PC-3 (cell line): ENCODE measurements at regions not wholly inside any gene's neighbourhood (a gene's known extent, or its start where the extent isn't known, plus 50 kb on each side); places are given as distances from the start of the nearest gene placed in this dataset.

Experiments used
- ATAC-seq: fragments of 200-7000 bp; cut with Tn5 transposase; 2 replicates; pipeline ENCODE4 v1.9.1; 2020; ENCODE audit warnings: mild to moderate bottlenecking, moderate library complexity
- BruUV-seq: library from RNA; stranded (reverse); fragments of 400-500 nt; replicated peaks from 2 replicates; lab custom pipeline; 2021; lab: Mats Ljungman, UMichigan
- CTCF ChIA-PET: fragments of 300-600 bp; sonication (Branson Sonifier 250); formaldehyde crosslinking; loops from one replicate; lab custom pipeline; 2022; ENCODE audit warnings: antibody characterized with exemption; lab: Charles Lee
- POLR2A ChIA-PET: fragments of 300-600 bp; sonication (Branson Sonifier 250); formaldehyde crosslinking; loops from one replicate; lab custom pipeline; 2022; ENCODE audit warnings: antibody characterized with exemption; ENCODE audit not compliant: unreplicated experiment; lab: Charles Lee
- DNase-seq: peaks from one replicate; pipeline ENCODE4 v3.0.0-alpha.2; 2015
- H2AFZ ChIP-seq: fragments of 300-600 bp; sonication (generic); 2 replicates; pipeline ENCODE4 v1.6.0; 2016; ENCODE audit warnings: antibody characterized with exemption, low read length
- H3F3A ChIP-seq: fragments of 300-600 bp; sonication (generic); one replicate; pipeline ENCODE4 v1.6.0; 2017; ENCODE audit warnings: antibody characterized with exemption, low read length, control low read depth, mild to moderate bottlenecking; ENCODE audit not compliant: unreplicated experiment
- H3K27ac ChIP-seq: fragments of 300-600 bp; sonication (generic); 2 replicates; pipeline ENCODE4 v1.5.1; 2016; ENCODE audit warnings: mild to moderate bottlenecking, low read length
- H3K27me3 ChIP-seq: fragments of 300-600 bp; sonication (generic); 2 replicates; pipeline ENCODE4 v1.6.1; 2016; ENCODE audit warnings: low read length, mixed read lengths
- H3K36me3 ChIP-seq: fragments of 300-600 bp; sonication (generic); 2 replicates; pipeline ENCODE4 v1.6.1; 2016; ENCODE audit warnings: low read depth, mixed run types, low read length, mixed read lengths
- H3K4me1 ChIP-seq: fragments of 300-600 bp; sonication (generic); 2 replicates; pipeline ENCODE4 v1.5.1; 2016; ENCODE audit warnings: low read length; ENCODE audit not compliant: insufficient read depth
- H3K4me2 ChIP-seq: fragments of 300-600 bp; sonication (generic); 2 replicates; pipeline ENCODE4 v1.6.0; 2016; ENCODE audit warnings: low read length
- H3K4me3 ChIP-seq: fragments of 300-600 bp; sonication (generic); 2 replicates; pipeline ENCODE4 v1.5.1; 2016; ENCODE audit warnings: mild to moderate bottlenecking, low read length, mixed read lengths
- H3K79me2 ChIP-seq: fragments of 300-600 bp; sonication (generic); 2 replicates; pipeline ENCODE4 v1.6.1; 2017; ENCODE audit warnings: low read length, mixed read lengths
- H3K9ac ChIP-seq: fragments of 300-600 bp; sonication (generic); 2 replicates; pipeline ENCODE4 v1.6.0; 2016; ENCODE audit warnings: mild to moderate bottlenecking, low read length
- H3K9me2 ChIP-seq: fragments of 300-600 bp; sonication (generic); replicated peaks from 2 replicates; pipeline ENCODE4 v1.6.1; 2016; ENCODE audit warnings: mixed run types, low read length, mixed read lengths
- H3K9me3 ChIP-seq: fragments of 300-600 bp; sonication (generic); 2 replicates; pipeline ENCODE4 v1.6.1; 2016; ENCODE audit warnings: low read length, mixed read lengths
- H4K20me1 ChIP-seq: fragments of 300-600 bp; sonication (generic); 2 replicates; pipeline ENCODE4 v1.6.1; 2016; ENCODE audit warnings: low read length, mixed read lengths
- CTCF ChIP-seq: fragments of 300-600 bp; sonication (generic); conservative IDR thresholded peaks from 2 replicates; pipeline ENCODE4 v1.5.1; 2017; ENCODE audit warnings: antibody characterized with exemption, low read depth, mild to moderate bottlenecking, low read length
- EZH2 ChIP-seq: fragments of 300-600 bp; sonication (generic); IDR thresholded peaks from one replicate; pipeline ENCODE4 v1.6.1; 2017; ENCODE audit warnings: antibody characterized with exemption, mild to moderate bottlenecking, low read length; ENCODE audit not compliant: unreplicated experiment
- EZH2phosphoT487 ChIP-seq: fragments of 300-600 bp; sonication (generic); IDR thresholded peaks from 2 replicates; pipeline ENCODE4 v1.6.1; 2018; ENCODE audit warnings: mild to moderate bottlenecking, antibody characterized with exemption, low read length, borderline replicate concordance
- intact Hi-C: fragments of 100-400 bp; cut with micrococcal nuclease; formaldehyde crosslinking; loops from 2 replicates; pipeline ENCODE4 v1.9.0; 2023

- no peak overlapping the region for H3K4me2 ChIP-seq
- TF ChIP-seq EZH2phosphoT487 (no peak), EZH2 (no peak), CTCF (no peak)
- no peaks in the 10 kb centered on the region for H3K79me2 ChIP-seq
- POLR2A ChIA-PET = no interaction called here
- H3K9ac ChIP-seq = no peak overlapping the region
- no peak overlapping the region for H3K4me3 ChIP-seq
- H3F3A ChIP-seq = no peaks in the 10 kb centered on the region
- no peaks in the 10 kb centered on the region for H3K36me3 ChIP-seq
- intact Hi-C loops = no loop called here
- ATAC-seq (no peak), DNase-seq (no peak)
- no peak overlapping the region for H3K27ac ChIP-seq
- H2AFZ ChIP-seq = no peak overlapping the region
- H3K4me1 ChIP-seq = no peaks in the 10 kb centered on the region
- CTCF ChIA-PET = no interaction called here
- no peaks in the 10 kb centered on the region for H3K9me2 ChIP-seq
- H3K27me3 ChIP-seq = peaks cover 19% of the 10 kb centered on the region; the same call in 1 of the 2 replicates
- BruUV-seq = no TSS peak
- no peaks in the 10 kb centered on the region for H4K20me1 ChIP-seq
- H3K9me3 ChIP-seq = no peaks in the 10 kb centered on the region
Measured at GRCh38 chr6:170067923-170068360, 222.9 kb downstream of the DLL1 start.

GRCh38 chr6:170067181-170067641 lies 223.7 kb downstream of the DLL1 start:
- DNase-seq = no peak
- no TSS peak for BruUV-seq
- TF ChIP-seq CTCF = no peak
- no peak for TF ChIP-seq EZH2
- no peak for TF ChIP-seq EZH2phosphoT487
- no peaks in the 10 kb centered on the region for H4K20me1 ChIP-seq
- H3K9ac ChIP-seq = no peak overlapping the region
- ChIA-PET POLR2A (no interaction called here), CTCF (no interaction called here)
- no peak overlapping the region for H2AFZ ChIP-seq
- peaks cover 19% of the 10 kb centered on the region; the same call in 1 of the 2 replicates for H3K27me3 ChIP-seq
- H3K4me2 ChIP-seq = no peak overlapping the region
- no peaks in the 10 kb centered on the region for H3K9me2 ChIP-seq
- ATAC-seq = no peak
- no peak overlapping the region for H3K4me3 ChIP-seq
- H3K9me3 ChIP-seq = no peaks in the 10 kb centered on the region
- H3K36me3 ChIP-seq = no peaks in the 10 kb centered on the region
- intact Hi-C loops = no loop called here
- H3K79me2 ChIP-seq = no peaks in the 10 kb centered on the region
- H3K27ac ChIP-seq = no peak overlapping the region
- H3F3A ChIP-seq = no peaks in the 10 kb centered on the region
- H3K4me1 ChIP-seq = no peaks in the 10 kb centered on the region

GRCh38 chr6:170066679-170067078 lies 224.2 kb downstream of the DLL1 start:
- Histone ChIP-seq H3K4me2 (no peak overlapping the region), H3F3A (no peaks in the 10 kb centered on the region), H3K9ac (no peak overlapping the region), H4K20me1 (no peaks in the 10 kb centered on the region), H3K27me3 (peaks cover 17% of the 10 kb centered on the region; the same call in 1 of the 2 replicates), H3K4me3 (no peak overlapping the region), H3K27ac (no peak overlapping the region), H3K4me1 (no peaks in the 10 kb centered on the region), H3K9me3 (no peaks in the 10 kb centered on the region), H3K36me3 (no peaks in the 10 kb centered on the region), H2AFZ (no peak overlapping the region), H3K9me2 (no peaks in the 10 kb centered on the region), H3K79me2 (no peaks in the 10 kb centered on the region)
- intact Hi-C loops = no loop called here
- no peak for ATAC-seq
- CTCF ChIA-PET = no interaction called here
- TF ChIP-seq CTCF = no peak
- TF ChIP-seq EZH2 = no peak
- no peak for TF ChIP-seq EZH2phosphoT487
- POLR2A ChIA-PET = no interaction called here
- BruUV-seq = no TSS peak
- no peak for DNase-seq
